ENCODE measurements at regions not wholly inside any gene's neighbourhood (a gene's known extent, or its start where the extent isn't known, plus 50 kb on each side); places are given as distances from the start of the nearest gene placed in this dataset.
A peak's percentile ranks its signal among the peaks of the same experiment; 100 is the strongest.

- in situ Hi-C loops (cut with MboI; ENCODE audit: low pct_unique_long_range_greater_than_20kb in 2 of 9, low sequenced_read_pairs in 9 of 9, unreplicated experiment in 9 of 9) = no loop called here
- ATAC-seq (replicated peaks in 6 of 8) = peak in 5 of 8 experiments; percentile 87 to 92 (median 91)
- WGBS, 10 experiments = 0 to 93% (median 33%) methylated on average over 1 to 9 of the region's 13 CpGs; no CpG with 5 or more reads in 1 of the 10 experiments
- H3K4me3 ChIP-seq = no peak overlapping the region
- H3K4me1 ChIP-seq (replicated peaks in 1 of 2) = peaks cover 27 to 42% of the 10 kb centered on the region in 2 donors
- H3K27ac ChIP-seq = no peak overlapping the region
Measured at GRCh38 chr6:14440940-14441781, 323.6 kb downstream of the CD83 start.

GRCh38 chr6:14442242-14442641, 324.7 kb downstream of the CD83 start:
- Histone ChIP-seq H3K27ac (no peak overlapping the region), H3K4me3 (no peak overlapping the region), H3K4me1 (replicated peaks in 1 of 2) (peaks cover 27 to 42% of the 10 kb centered on the region in 2 donors)
- in situ Hi-C loops (cut with MboI; ENCODE audit: low pct_unique_long_range_greater_than_20kb in 2 of 9, low sequenced_read_pairs in 9 of 9, unreplicated experiment in 9 of 9) = no loop called here
- whole genome bisulfite sequencing, 10 experiments = 80 to 100% (median 95%) methylated on average over 1 to 9 of the region's 11 CpGs; no CpG with 5 or more reads in 1 of the 10 experiments
- ATAC-seq (replicated peaks in 6 of 8) = no peak

- H3K4me1 ChIP-seq (replicated peaks in 1 of 2) = peaks cover 27 to 42% of the 10 kb centered on the region in 2 donors
- ATAC-seq (replicated peaks in 6 of 8) = peak in 2 of 8 experiments; percentile 16 to 69
- H3K27ac ChIP-seq = no peak overlapping the region
- in situ Hi-C loops (cut with MboI; ENCODE audit: low pct_unique_long_range_greater_than_20kb in 2 of 9, low sequenced_read_pairs in 9 of 9, unreplicated experiment in 9 of 9) = no loop called here
- 23 to 100% (median 72%) methylated on average over 1 to 4 of the region's 4 CpGs; no CpG with 5 or more reads in 2 of the 10 experiments for WGBS, 10 experiments
- no peak overlapping the region for H3K4me3 ChIP-seq
Measured at GRCh38 chr6:14443629-14444268, 326.2 kb downstream of the CD83 start.

GRCh38 chr6:14444295-14444972, 326.9 kb downstream of the CD83 start:
- H3K27ac ChIP-seq = no peak overlapping the region
- ATAC-seq (replicated peaks in 6 of 8) = peak in 1 of 8 experiments; percentile 81
- no peak overlapping the region for H3K4me3 ChIP-seq
- WGBS, 10 experiments = 0 to 100% (median 74%) methylated on average over 1 to 3 of the region's 3 CpGs; no CpG with 5 or more reads in 1 of the 10 experiments
- H3K4me1 ChIP-seq (replicated peaks in 1 of 2) = peaks cover 31 to 42% of the 10 kb centered on the region in 2 donors
- in situ Hi-C loops (cut with MboI; ENCODE audit: low pct_unique_long_range_greater_than_20kb in 2 of 9, low sequenced_read_pairs in 9 of 9, unreplicated experiment in 9 of 9) = no loop called here

GRCh38 chr6:14447240-14447639, 329.7 kb downstream of the CD83 start:
- Histone ChIP-seq H3K4me1 (replicated peaks in 1 of 2) (peaks cover 24 to 31% of the 10 kb centered on the region in 2 donors), H3K27ac (no peak overlapping the region), H3K4me3 (no peak overlapping the region)
- WGBS, 10 experiments = 71 to 100% (median 100%) methylated on average over 1 to 2 of the region's 2 CpGs; no CpG with 5 or more reads in 1 of the 10 experiments
- ATAC-seq (replicated peaks in 6 of 8) = no peak
- in situ Hi-C loops (cut with MboI; ENCODE audit: low pct_unique_long_range_greater_than_20kb in 2 of 9, low sequenced_read_pairs in 9 of 9, unreplicated experiment in 9 of 9) = no loop called here

- Histone ChIP-seq H3K27ac (no peak overlapping the region), H3K4me3 (no peak overlapping the region), H3K4me1 (replicated peaks in 1 of 2) (peaks cover 22 to 29% of the 10 kb centered on the region in 2 donors)
- 67 to 100% (median 86%) methylated on average over 1 of the region's 1 CpG; no CpG with 5 or more reads in 5 of the 10 experiments for WGBS, 10 experiments
- in situ Hi-C loops (cut with MboI; ENCODE audit: low pct_unique_long_range_greater_than_20kb in 2 of 9, low sequenced_read_pairs in 9 of 9, unreplicated experiment in 9 of 9) = no loop called here
- ATAC-seq (replicated peaks in 6 of 8) = peak in 1 of 8 experiments; percentile 47
Measured at GRCh38 chr6:14448246-14448645, 330.7 kb downstream of the CD83 start.

GRCh38 chr6:14450133-14450504, 332.5 kb downstream of the CD83 start:
- peak in 5 of 8 experiments; percentile 72 to 86 (median 84) for ATAC-seq (replicated peaks in 6 of 8)
- H3K27ac ChIP-seq = no peak overlapping the region
- in situ Hi-C loops (cut with MboI; ENCODE audit: low pct_unique_long_range_greater_than_20kb in 2 of 9, low sequenced_read_pairs in 9 of 9, unreplicated experiment in 9 of 9) = loop anchor here in 1 of 9 experiments (25.0 kb wide), 1 partner anchor 213 kb away; no protein-coding TSS in a partner anchor
- WGBS, 10 experiments = 3 to 63% (median 25%) methylated on average over 1 to 12 of the region's 12 CpGs
- H3K4me3 ChIP-seq = no peak overlapping the region
- peaks cover 17 to 19% of the 10 kb centered on the region in 2 donors for H3K4me1 ChIP-seq (replicated peaks in 1 of 2)

- Histone ChIP-seq H3K27ac (no peak overlapping the region), H3K4me1 (replicated peaks in 1 of 2) (peaks cover 16 to 17% of the 10 kb centered on the region in 2 donors), H3K4me3 (no peak overlapping the region)
- ATAC-seq (replicated peaks in 6 of 8) = no peak
- in situ Hi-C loops (cut with MboI; ENCODE audit: low pct_unique_long_range_greater_than_20kb in 2 of 9, low sequenced_read_pairs in 9 of 9, unreplicated experiment in 9 of 9) = loop anchor here in 1 of 9 experiments (25.0 kb wide), 1 partner anchor 213 kb away; no protein-coding TSS in a partner anchor
- WGBS, 10 experiments = 43 to 93% (median 76%) methylated on average over 4 to 6 of the region's 6 CpGs
Measured at GRCh38 chr6:14450578-14450977, 333.0 kb downstream of the CD83 start.

GRCh38 chr6:14451594-14452374, 334.2 kb downstream of the CD83 start:
- no peak overlapping the region for H3K4me3 ChIP-seq
- in situ Hi-C loops (cut with MboI; ENCODE audit: low pct_unique_long_range_greater_than_20kb in 2 of 9, low sequenced_read_pairs in 9 of 9, unreplicated experiment in 9 of 9) = loop anchor here in 1 of 9 experiments (25.0 kb wide), 1 partner anchor 214 kb away; no protein-coding TSS in a partner anchor
- H3K4me1 ChIP-seq (replicated peaks in 1 of 2) = peaks cover 16 to 17% of the 10 kb centered on the region in 2 donors
- 90 to 100% (median 96%) methylated on average over 2 to 8 of the region's 9 CpGs; no CpG with 5 or more reads in 1 of the 10 experiments for WGBS, 10 experiments
- no peak overlapping the region for H3K27ac ChIP-seq
- ATAC-seq (replicated peaks in 6 of 8) = no peak

- 86 to 100% (median 94%) methylated on average over 3 to 12 of the region's 17 CpGs; no CpG with 5 or more reads in 1 of the 10 experiments for WGBS, 10 experiments
Measured at GRCh38 chr6:14452567-14453527, 335.3 kb downstream of the CD83 start.

More at GRCh38 chr6:14452567-14453527, 335.3 kb downstream of the CD83 start:
- no peak overlapping the region for H3K27ac ChIP-seq
- in situ Hi-C loops (cut with MboI; ENCODE audit: low pct_unique_long_range_greater_than_20kb in 2 of 9, low sequenced_read_pairs in 9 of 9, unreplicated experiment in 9 of 9) = loop anchor here in 1 of 9 experiments (25.0 kb wide), 1 partner anchor 216 kb away; no protein-coding TSS in a partner anchor
- no peak for ATAC-seq (replicated peaks in 6 of 8)
- H3K4me1 ChIP-seq (replicated peaks in 1 of 2) = peaks cover 16 to 17% of the 10 kb centered on the region in 2 donors
- H3K4me3 ChIP-seq = no peak overlapping the region

Measured in motor neuron (in vitro differentiated cells).